ENCODE measurements at regions not wholly inside any gene's neighbourhood (a gene's known extent, or its start where the extent isn't known, plus 50 kb on each side); places are given as distances from the start of the nearest gene placed in this dataset.
A peak's percentile ranks its signal among the peaks of the same experiment; 100 is the strongest.

- TF ChIP-seq, protein P1, sequence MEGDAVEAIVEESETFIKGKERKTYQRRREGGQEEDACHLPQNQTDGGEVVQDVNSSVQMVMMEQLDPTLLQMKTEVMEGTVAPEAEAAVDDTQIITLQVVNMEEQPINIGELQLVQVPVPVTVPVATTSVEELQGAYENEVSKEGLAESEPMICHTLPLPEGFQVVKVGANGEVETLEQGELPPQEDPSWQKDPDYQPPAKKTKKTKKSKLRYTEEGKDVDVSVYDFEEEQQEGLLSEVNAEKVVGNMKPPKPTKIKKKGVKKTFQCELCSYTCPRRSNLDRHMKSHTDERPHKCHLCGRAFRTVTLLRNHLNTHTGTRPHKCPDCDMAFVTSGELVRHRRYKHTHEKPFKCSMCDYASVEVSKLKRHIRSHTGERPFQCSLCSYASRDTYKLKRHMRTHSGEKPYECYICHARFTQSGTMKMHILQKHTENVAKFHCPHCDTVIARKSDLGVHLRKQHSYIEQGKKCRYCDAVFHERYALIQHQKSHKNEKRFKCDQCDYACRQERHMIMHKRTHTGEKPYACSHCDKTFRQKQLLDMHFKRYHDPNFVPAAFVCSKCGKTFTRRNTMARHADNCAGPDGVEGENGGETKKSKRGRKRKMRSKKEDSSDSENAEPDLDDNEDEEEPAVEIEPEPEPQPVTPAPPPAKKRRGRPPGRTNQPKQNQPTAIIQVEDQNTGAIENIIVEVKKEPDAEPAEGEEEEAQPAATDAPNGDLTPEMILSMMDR (conservative IDR thresholded peaks at IDR 0.05; ENCODE audit: low read depth, low read length): no peak
- peak overlapping the region; percentile 29 for H3K4me3 ChIP-seq (ENCODE audit: low read length)
- DNase-seq (ENCODE audit: low read depth): peak; percentile 43
Measured at GRCh38 chr2:117087535-117088291, 726.8 kb upstream of the DDX18 start.

- H3K4me3 ChIP-seq (ENCODE audit: low read length): no peak overlapping the region
- TF ChIP-seq, protein P1 (conservative IDR thresholded peaks at IDR 0.05; ENCODE audit: low read depth, low read length): no peak
- no peak for DNase-seq (ENCODE audit: low read depth)
Measured at GRCh38 chr2:117091041-117091837, 723.3 kb upstream of the DDX18 start.

DNA sequence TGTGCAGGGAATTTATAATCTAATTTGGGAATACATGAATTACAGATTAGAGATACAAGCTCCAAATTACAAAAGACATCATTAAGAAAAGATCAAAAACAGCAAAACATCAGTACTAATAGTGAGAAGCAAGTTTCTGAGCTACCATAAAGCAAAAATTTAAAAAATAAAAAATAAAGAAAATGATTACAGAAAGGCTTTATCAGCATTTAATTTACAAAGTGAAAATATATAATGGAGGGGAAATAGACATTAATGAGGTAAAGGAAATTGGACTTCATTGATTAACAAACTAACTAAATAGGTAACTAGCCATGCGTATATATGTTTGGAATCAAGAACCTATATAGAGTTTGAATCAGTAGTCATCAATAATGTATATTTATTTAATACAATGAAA lies 712.9 kb upstream of the DDX18 start:
- TF ChIP-seq, protein P1 (conservative IDR thresholded peaks at IDR 0.05; ENCODE audit: low read depth, low read length): no peak
- H3K4me3 ChIP-seq (ENCODE audit: low read length): no peak overlapping the region
- DNase-seq (ENCODE audit: low read depth): no peak

- DNase-seq (ENCODE audit: low read depth): no peak
- TF ChIP-seq, protein P1 (conservative IDR thresholded peaks at IDR 0.05; ENCODE audit: low read depth, low read length): no peak
- H3K4me3 ChIP-seq (ENCODE audit: low read length): no peak overlapping the region
Measured at GRCh38 chr2:117108741-117109267, 705.7 kb upstream of the DDX18 start.

GRCh38 chr2:117118994-117119393 lies 695.5 kb upstream of the DDX18 start:
- TF ChIP-seq, protein P1 (conservative IDR thresholded peaks at IDR 0.05; ENCODE audit: low read depth, low read length): no peak
- no peak overlapping the region for H3K4me3 ChIP-seq (ENCODE audit: low read length)
- no peak for DNase-seq (ENCODE audit: low read depth)

- no peak overlapping the region for H3K4me3 ChIP-seq (ENCODE audit: low read length)
- no peak for DNase-seq (ENCODE audit: low read depth)
- TF ChIP-seq, protein P1 (conservative IDR thresholded peaks at IDR 0.05; ENCODE audit: low read depth, low read length): no peak
Measured at GRCh38 chr2:117123362-117123761, 691.1 kb upstream of the DDX18 start.

Measured in retinal pigment epithelial cell (primary cell).